ENCODE measurements at regions not wholly inside any gene's neighbourhood (a gene's known extent, or its start where the extent isn't known, plus 50 kb on each side); places are given as distances from the start of the nearest gene placed in this dataset.

GRCh38 chr10:83917537-83918506 lies 221.5 kb upstream of the GHITM start:
- no peak for FAIRE-seq
- DNase-seq (ENCODE audit: low spot score in 2 of 2) = no peak

DNA sequence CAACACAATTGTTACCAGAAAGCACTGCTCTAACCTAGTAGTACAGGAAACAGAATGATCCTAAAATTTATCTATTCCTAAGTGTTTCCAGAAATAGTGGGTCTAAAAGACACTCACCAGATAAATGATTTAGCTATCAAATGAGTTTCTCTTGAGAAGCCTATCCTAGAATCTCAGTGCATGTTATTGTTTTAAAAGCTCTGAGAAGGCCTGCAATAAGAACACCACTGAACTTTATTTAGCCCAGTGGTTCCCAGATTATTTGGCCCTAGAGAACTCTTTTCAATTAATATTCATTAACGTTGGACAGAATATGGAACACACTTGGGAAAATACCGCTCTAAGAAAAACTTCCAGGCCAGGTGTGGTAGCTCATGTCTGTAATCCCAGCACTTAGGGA lies 220.1 kb upstream of the GHITM start:
- no peak for FAIRE-seq

GRCh38 chr10:83921984-83922860 lies 217.1 kb upstream of the GHITM start:
- DNase-seq (ENCODE audit: low spot score in 2 of 2) = no peak
- FAIRE-seq = no peak

More for the DNA sequence above, 220.1 kb upstream of the GHITM start:
- no peak for DNase-seq (ENCODE audit: low spot score in 2 of 2)

DNA sequence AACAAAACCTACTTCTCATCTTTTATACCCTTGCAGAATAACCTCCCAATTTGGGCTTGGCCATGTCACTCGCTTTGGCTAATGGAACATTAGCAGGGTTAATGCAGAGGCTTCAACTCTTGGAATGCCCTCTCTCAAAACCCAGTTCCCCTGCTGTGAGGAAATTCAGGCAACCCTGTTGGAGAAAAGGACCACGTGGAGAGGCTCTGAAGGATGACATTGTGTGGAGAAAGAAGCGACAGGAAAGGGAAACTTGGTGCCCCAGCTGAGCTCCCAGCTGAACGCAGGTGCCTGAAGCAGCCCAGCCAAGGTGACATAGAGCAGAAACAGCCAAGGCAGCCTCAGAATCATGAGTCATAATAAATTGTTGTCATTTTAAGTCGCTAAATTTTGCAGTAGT lies 214.2 kb upstream of the GHITM start:
- FAIRE-seq = no peak
- no peak for DNase-seq (ENCODE audit: low spot score in 2 of 2)

DNA sequence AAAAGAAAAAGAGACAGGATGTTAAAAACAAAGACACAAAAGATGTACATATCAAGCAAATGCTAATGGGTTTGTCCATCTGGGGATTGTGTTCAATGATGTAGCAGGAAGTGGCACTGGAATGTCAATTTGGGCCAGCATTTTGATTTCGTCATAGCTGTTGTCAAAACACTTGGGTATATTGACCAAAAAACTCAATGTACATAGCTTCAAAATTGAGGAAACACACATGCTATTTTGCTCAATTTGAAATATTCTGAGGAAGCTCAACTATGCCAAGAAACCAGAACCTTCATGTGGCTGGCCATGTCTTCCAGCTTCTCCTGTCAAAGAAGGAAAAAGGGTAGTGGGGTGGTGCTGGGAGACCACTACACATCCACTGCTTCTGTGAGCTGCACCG lies 212.7 kb upstream of the GHITM start:
- no peak for FAIRE-seq
- no peak for DNase-seq (ENCODE audit: low spot score in 2 of 2)

- DNase-seq (ENCODE audit: low spot score in 2 of 2) (no peak), FAIRE-seq (no peak)
Observed at GRCh38 chr10:83927166-83927565, 212.1 kb upstream of the GHITM start.

DNA sequence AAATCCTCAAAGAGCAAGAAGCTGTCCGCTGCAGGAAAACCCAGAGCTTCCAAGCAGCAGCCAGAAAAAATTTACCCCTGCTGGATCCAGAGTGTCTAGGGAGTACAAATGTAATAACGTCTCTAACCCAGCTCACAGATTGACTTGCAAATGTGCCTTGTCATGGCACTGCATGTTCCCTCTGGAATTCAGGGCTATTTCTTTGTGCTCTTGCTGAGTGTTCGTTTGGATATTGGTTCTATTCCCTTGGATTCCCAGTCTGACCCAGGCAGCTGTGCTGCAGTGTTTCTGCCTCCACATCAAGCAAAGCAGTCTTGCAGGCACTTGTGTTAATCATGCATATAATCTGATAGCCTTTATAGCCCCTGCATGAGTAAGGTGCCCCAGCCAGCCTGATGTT lies 209.9 kb upstream of the GHITM start:
- DNase-seq (ENCODE audit: low spot score in 2 of 2) (no peak), FAIRE-seq (no peak)

- no peak for FAIRE-seq
Observed at GRCh38 chr10:83931669-83932068, 207.6 kb upstream of the GHITM start.

GRCh38 chr10:83932245-83932644 lies 207.1 kb upstream of the GHITM start:
- FAIRE-seq (no peak), DNase-seq (ENCODE audit: low spot score in 2 of 2) (no peak)

More at GRCh38 chr10:83931669-83932068, 207.6 kb upstream of the GHITM start:
- no peak for DNase-seq (ENCODE audit: low spot score in 2 of 2)

DNA sequence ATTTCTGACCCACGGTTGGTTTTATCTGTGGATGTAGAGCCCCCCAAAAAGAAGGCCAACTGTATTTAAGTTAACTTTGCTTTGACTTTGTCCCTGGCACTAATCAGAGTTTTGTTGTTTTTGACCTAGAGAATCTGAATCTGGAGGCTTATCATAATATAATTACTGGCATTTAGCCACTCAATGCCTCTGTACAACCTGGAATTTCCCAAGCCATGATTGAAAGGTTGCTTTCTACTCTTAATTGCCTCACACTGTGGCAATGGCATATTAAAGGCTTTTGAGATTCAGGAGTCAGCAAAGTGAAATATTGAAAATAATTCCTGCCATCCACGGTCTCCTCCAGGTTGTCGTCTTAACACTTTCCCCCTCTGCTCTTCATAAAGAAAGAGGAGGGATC lies 205.2 kb upstream of the GHITM start:
- DNase-seq (ENCODE audit: low spot score in 2 of 2) (no peak), FAIRE-seq (no peak)

GRCh38 chr10:83934641-83935338 lies 204.5 kb upstream of the GHITM start:
- no peak for FAIRE-seq
- DNase-seq (ENCODE audit: low spot score in 2 of 2) = no peak

DNA sequence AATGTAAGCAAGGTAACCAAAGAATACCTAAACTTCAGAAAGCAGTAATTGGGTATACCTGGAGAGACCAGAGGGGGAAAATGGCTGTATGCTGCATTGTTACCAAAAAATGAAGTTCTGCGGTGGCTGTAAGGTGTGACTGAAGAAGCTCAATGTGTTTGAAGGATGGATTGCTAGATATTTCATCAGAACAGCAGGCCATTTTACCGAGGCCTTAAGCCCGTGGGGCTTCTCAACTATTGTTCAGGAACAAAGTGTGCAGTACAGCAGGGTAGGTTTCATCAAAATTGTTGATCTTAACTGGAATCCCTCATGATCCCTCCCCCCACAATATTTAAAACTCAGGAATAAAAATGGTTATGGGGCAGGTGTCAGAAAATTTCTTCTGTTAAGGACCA lies 204.0 kb upstream of the GHITM start:
- DNase-seq (ENCODE audit: low spot score in 2 of 2) (no peak), FAIRE-seq (no peak)

DNA sequence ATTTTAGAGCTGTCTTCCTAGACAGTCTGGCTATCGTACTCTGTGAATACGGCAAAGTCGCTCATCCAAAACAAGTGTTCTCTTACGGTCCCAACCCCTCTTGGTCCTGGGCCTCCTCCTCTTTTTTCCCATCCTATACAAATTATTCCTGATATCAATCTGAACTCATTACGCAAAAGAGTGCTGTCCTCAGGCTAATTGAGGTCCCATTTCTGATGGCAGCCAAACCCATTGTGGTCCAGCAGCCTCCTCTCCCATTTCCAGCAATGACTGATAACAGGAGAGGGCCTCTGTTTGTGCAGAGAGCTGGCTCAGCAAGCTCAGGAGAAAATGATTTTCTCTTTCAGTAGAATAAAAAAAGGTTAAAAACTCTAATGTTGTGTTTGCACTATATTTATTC lies 203.4 kb upstream of the GHITM start:
- FAIRE-seq (no peak), DNase-seq (ENCODE audit: low spot score in 2 of 2) (no peak)

GRCh38 chr10:83937161-83937560 lies 202.1 kb upstream of the GHITM start:
- FAIRE-seq = no peak
- DNase-seq (ENCODE audit: low spot score in 2 of 2) = no peak

DNA sequence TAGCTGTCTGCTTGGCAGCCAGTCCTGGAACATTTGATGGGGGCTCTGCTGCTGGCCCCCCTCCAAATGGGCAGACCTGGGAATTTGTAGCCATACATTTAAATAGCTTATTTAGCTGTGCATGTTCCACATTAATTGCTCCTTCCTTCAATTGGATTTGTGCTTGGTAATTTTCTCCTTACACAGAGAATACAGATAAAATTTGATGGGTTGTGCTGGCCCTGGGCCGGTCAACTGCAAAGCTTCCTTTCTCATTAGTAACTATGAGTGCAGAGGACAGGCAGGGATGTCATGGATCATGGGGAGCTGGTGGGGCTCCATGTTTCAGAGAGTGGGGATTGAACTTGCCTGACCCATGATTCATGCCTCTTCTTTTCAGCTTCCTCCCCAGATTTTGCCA lies 201.5 kb upstream of the GHITM start:
- DNase-seq (ENCODE audit: low spot score in 2 of 2) (no peak), FAIRE-seq (no peak)

DNA sequence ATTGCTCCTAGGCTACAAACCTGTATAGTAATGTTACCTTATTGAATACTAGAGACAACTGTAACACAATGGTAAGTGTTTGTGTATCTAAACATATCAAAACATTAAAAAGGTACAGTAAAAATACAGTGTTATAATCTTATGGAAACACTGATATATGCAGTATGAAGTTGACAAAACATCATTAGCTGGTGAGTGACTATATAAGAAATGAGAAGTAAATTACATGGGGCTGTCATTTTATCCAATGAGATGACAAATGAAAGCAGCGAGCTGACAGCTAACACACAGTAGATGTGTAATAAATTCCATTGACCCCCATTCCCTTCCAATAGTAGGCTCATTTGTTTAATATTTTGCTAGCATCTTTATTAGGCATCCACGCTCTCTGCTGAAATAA lies 198.1 kb upstream of the GHITM start:
- FAIRE-seq = no peak
- no peak for DNase-seq (ENCODE audit: low spot score in 2 of 2)

DNA sequence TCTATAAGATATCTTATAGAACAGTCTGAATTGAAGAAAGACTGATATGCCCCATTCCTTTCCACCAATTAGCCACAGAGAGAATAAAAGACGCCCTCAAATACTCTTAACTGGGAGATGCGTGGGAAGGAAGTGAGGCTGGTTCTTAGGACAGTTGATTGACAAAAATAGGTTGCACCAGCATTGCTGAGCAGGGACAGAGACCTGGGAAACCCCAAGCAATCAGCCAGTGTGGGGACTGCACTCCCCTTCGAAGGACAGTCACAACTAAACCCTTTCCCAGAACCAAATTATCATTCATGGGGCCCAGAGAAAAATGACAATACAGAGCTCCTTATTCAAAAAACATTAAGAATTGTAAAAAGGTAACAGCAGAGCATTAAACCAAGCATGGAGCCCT lies 196.9 kb upstream of the GHITM start:
- DNase-seq (ENCODE audit: low spot score in 2 of 2) = no peak
- FAIRE-seq = no peak

- no peak for FAIRE-seq
- no peak for DNase-seq (ENCODE audit: low spot score in 2 of 2)
Observed at GRCh38 chr10:83943049-83943448, 196.3 kb upstream of the GHITM start.

GRCh38 chr10:83943920-83944319 lies 195.4 kb upstream of the GHITM start:
- FAIRE-seq (no peak), DNase-seq (ENCODE audit: low spot score in 2 of 2) (no peak)

GRCh38 chr10:83945982-83946718 lies 193.2 kb upstream of the GHITM start:
- FAIRE-seq (no peak), DNase-seq (ENCODE audit: low spot score in 2 of 2) (no peak)

All from frontal cortex (tissue), 3 donors.